SKM-1 treated with dmso at 0.1 percent for 144 hours (cell line): ENCODE measurements at regions not wholly inside any gene's neighbourhood (a gene's known extent, or its start where the extent isn't known, plus 50 kb on each side); places are given as distances from the start of the nearest gene placed in this dataset.

Experiments
- DNase-seq: peaks from one replicate; lab custom pipeline; 2025; ENCODE audit not compliant: unreplicated experiment; lab: John Stamatoyannopoulos, UW

GRCh38 chr6:14723535-14724086 lies 522.3 kb upstream of the JARID2 start:
- no peak for DNase-seq

DNA sequence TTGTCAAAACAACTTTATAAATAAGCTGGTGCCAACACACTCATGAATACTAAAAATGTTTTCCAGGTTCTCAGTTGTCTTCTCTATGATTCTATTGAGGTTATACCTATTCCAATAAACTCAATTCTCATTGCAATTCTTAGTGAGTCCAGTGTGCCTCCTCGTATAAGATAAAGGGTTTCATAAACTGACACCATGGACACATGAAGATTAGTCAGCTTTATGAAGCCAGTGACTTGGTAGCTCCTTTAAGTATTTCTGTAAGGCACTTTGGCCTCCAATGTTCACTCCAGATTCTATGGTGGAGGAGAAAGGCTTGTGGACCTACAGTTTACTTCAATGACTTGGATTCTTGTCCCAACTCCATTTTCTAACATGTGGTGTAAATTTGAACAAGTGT lies 521.3 kb upstream of the JARID2 start:
- DNase-seq = no peak

- peak; percentile 47 for DNase-seq
Observed at GRCh38 chr6:14726816-14727493, 518.9 kb upstream of the JARID2 start.

GRCh38 chr6:14727494-14728395 lies 518.1 kb upstream of the JARID2 start:
- peak; percentile 90 for DNase-seq

DNA sequence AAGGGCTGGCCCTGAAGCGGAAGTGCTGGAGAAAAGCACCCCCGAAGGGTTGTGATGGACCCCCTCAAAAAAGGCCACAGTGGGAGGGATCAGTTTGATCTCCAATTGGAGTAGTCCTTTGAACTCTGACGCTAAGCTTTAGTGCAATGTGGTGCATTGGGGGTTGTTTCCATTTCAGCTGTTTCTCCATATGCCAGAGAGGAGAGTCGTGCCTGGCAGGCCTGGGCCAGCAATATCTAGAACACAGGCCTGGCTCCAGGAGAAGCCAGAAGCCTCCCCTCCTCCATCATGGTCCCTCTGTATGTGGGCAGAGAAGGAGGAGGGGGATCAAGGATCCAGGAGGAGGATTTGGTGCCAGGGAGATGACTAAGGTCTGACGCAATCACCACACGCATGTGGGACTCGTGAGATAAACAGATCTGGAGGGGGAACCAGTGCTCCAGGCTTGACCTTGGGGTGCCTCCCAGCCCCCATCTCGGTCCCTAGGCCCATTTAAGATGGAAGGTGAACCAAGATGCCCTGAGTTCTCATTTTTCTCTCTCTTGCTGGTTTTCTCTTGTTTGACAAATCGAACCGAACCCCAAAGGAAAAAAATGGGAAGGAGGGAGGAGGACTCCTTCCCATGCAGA lies 517.4 kb upstream of the JARID2 start:
- DNase-seq = peak; percentile 39

DNA sequence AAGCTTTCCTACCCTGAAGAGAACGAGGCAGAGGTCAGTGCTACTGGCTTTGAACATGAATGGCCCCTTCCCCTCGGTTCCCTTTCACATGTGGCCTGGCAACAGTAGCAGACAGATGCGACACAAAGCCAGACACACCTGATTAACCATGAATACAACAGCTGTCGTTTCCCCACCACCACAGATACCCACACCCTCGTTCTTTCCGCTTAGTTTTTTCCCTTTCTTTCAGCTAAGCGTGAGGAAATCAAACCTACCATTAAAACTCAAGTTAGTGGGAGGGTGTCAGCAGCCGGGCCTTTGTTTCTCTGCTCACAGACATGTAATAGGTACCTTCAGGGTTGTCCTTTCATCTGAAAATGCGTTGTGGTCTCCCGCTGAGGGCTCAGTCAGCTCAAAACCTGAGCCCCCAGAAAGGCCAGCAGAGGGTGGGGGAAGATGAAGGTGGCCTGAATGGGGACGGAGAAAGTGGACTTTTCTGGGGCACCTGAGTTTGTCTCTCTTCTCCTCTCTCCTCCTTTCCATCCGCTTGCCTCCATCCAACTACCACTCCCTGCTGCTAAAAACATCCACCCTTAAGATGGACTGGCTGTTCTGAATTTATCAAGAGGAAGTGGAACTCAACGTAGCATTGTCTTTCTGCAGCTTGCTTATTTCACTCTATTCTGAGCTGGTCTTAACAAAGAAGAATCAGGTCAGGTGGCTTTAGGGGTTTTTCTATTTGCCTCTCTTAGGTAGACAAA lies 516.6 kb upstream of the JARID2 start:
- peak; percentile 21 for DNase-seq

GRCh38 chr6:14730654-14731053 lies 515.2 kb upstream of the JARID2 start:
- no peak for DNase-seq

- DNase-seq = no peak
Observed at GRCh38 chr6:14731611-14732010, 514.3 kb upstream of the JARID2 start.

DNA sequence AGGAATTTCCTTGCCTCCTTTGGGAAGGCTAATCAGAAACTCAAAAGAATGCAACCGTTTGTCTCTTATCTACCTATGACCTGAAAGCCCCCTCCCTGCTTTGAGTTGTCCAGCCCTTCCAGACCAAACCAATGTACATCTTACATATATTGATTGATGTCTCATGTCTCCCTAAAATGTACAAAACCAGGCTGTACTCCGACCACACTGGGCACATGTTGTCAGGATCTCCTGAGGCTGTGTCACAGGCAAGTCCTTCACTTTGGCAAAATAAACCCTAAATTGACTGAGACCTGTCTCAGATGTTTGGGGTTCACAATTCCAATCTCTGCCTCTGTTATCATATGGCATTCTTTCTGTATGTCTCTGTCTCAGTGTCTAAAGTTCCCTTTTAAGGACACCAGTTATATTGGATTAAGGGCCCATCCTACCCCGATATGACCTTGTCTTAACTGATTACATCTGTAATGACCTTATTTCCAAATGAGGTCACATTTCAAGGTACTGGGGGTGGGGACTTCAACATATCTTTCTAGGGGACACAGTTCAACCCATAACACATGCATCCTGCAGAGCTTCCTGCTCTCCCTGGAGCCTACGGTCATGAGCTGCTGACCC lies 513.5 kb upstream of the JARID2 start:
- DNase-seq = no peak

DNA sequence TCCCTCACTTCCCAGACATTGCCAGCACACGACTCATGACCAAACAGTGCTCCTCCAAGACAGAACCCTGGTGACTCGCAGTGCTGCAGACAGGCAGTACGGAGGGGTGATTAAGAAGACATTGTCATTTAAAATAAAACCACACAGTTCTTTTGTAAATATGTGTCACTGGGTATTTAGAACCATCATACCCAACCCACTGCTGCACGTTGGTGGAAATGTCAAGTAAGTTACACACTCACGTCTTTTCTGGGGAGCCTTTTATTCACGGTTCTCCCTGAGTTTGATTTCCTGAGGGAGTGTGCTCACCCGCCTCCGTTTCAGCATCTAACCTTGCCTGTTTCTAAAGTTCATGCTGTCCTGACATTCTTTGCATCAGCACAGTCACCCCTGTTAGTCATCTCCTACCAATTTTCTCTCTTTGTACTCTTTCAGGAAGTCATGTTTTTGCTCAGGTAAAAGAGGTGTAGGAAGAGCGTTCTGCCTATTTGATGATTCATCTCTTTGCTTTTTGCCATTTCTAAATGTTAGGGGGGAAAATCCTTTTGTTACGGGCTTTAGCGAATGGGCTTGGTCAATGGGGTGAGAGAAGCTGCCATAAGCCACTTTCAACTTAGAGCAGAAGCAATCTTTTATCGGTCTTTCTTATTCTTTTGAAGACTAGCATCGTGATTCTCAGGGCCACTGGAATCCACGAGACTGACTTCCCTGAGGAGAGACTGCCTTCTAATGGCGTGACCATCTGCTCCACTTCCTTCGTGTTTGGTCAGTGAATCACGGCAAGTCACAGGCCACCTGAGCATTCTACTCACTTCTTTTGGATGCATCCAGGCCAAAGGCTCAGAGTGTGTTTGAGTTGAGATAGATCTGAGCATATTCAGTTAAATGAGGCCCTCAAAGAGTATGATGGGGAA lies 512.8 kb upstream of the JARID2 start:
- no peak for DNase-seq

DNA sequence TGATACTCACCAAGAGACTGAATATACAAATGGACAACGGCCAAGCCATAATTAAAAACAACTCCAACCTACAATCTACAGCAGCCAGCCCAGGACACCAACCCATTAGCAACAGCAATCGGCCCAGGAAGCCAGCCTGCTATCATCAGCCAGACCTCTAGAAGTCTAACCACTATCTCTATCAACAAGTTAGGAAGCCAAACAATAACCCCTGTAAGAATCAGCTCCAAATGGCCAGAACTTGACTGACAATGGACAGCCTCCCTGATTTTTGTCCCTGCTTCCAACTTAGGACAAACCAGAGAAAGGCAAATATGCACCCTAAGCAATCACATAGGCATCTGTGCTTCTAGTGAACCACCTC lies 511.8 kb upstream of the JARID2 start:
- no peak for DNase-seq

DNA sequence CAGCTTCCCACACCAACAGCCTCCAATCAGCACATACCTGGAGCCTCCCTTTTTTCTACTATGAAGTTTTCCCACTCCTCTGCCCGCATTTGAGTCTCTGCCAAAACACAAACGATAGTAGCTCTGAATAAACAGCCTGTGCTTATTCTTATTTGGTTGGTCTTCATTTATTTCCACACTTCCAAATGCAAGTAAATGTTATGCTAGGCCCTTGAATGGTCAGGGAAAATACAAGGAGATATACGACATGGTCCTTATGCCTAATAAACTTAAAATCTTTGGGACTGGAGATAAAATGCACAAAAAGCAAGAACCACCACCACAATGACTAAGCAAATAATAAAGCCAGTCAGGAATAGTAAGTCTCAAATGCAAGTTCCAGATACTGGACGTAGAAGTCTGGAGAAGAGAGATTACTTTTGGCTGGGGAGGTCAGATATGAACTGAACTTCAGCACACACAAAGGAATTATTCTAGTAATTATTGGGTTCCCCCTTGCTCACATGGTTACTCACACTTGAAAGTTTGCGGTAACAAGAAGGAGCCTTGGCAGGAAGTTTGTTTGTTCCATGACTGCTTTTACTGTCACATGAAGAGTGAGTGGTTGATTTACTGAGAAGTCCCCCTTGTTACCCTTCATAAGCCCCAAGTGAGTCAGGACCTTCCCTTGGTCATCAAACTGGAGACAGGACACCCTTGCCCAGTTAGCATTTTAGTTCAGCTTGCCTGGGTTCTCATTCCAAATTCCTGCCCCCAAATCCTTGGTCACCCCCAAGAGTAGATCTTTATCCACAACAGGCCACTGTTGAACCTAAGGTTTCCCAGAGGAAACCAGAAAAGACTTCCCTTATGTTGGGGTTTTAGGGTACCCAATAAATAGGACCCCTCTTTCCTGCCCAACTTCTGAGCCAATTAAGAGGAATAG lies 511.2 kb upstream of the JARID2 start:
- DNase-seq = no peak

- DNase-seq = no peak
Observed at GRCh38 chr6:14735956-14736486, 509.8 kb upstream of the JARID2 start.

- DNase-seq = no peak
Observed at GRCh38 chr6:14736554-14736953, 509.3 kb upstream of the JARID2 start.

DNA sequence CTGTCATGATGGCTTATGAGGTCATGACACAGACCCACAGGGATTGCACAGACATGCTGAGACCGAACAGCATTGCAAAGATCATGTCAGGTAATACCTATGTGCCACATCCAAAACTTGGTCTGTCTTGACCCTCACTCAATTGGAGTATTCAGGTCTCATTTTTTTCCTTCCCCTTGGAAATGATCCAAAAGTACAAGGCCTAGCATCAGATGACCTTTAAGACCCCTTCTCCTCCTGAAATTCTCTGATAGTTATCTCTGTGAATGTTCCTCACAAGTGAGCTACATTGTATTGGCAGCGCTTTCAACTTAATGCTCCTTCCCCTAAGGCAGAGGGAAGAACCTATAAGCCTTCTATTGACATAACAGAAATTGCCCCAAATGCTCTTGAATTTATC lies 507.4 kb upstream of the JARID2 start:
- no peak for DNase-seq

DNA sequence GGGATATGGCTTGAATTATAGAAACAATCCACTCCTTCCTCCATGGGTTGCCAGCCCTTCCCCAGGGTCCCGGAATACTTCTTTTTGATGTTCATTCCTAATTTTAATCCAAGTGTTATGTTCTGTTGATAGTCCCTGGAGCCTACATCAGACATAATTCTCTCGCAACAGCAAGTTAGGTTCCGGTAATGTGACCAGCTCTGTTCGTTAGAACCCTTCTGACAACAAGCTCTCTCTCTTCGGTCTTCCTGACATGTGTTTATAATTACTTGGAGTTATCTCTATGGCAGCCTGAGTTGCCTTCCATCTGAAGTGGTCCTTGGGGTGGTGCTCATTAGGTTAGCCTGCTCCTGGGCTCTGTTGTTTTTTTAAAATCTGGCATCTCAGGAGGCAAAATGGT lies 506.9 kb upstream of the JARID2 start:
- DNase-seq = no peak

GRCh38 chr6:14739827-14740226 lies 506.0 kb upstream of the JARID2 start:
- no peak for DNase-seq

DNA sequence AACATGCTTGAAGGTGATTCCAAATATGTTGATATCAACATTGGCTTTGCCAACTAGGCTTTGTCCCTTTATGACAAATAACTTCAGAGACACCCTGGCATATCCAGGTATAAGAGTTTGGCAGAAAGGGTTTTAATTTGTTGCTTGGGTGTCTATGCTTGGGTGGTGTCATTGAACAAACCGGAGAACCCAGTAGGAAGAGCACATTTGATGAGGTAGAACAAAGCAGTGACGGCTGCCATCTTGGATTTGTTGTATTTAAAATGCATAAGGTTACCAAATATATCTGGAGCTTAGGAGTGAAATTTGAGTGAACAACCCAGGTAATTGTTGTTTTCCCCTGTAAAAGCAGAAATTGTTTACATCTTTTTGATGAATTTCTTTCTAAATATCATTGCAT lies 503.7 kb upstream of the JARID2 start:
- no peak for DNase-seq
